GM12878 (cell line): ENCODE measurements at regions not wholly inside any gene's neighbourhood (a gene's known extent, or its start where the extent isn't known, plus 50 kb on each side); places are given as distances from the start of the nearest gene placed in this dataset.

ENCODE experiments used
- ATAC-seq: fragments of 200-7000 bp; cut with Tn5 transposase; 3 replicates; pipeline ENCODE4 v1.9.1; 2020; ENCODE audit warnings: mild to moderate bottlenecking, moderate library complexity
- BruUV-seq: library from RNA; stranded (reverse); fragments of 400-500 nt; replicated peaks from 2 replicates; lab custom pipeline; 2021; lab: Mats Ljungman, UMichigan
- CTCF ChIA-PET: fragments of 300-600 bp; sonication (Branson Sonifier 250); formaldehyde crosslinking; extraction: SDS; loops from one replicate; lab custom pipeline; 2021; ENCODE audit warnings: inconsistent platforms; lab: Yijun Ruan, JAX
- POLR2A ChIA-PET: fragments of 350-600 bp; formaldehyde crosslinking; extraction: SDS; loops from one replicate; lab custom pipeline; 2021; ENCODE audit warnings: inconsistent platforms; lab: Charles Lee
- RAD21 ChIA-PET: fragments of 300-600 bp; sonication (Branson Sonifier 250); formaldehyde crosslinking; loops from one replicate; lab custom pipeline; 2023; ENCODE audit warnings: antibody characterized with exemption; ENCODE audit not compliant: unreplicated experiment; lab: Charles Lee
- SMC1A ChIA-PET: fragments of 300-600 bp; sonication (Branson Sonifier 250); formaldehyde crosslinking; loops from one replicate; lab custom pipeline; 2023; ENCODE audit not compliant: unreplicated experiment, uncharacterized antibody; lab: Charles Lee
- DNase-seq: peaks from one replicate; pipeline ENCODE4 v3.0.0-alpha.2; 2011; ENCODE audit warnings: low read depth, low spot score
- FAIRE-seq: peaks from 3 replicates; lab custom pipeline; 2011; peaks lifted over from hg19 to GRCh38; lab: Jason Lieb, UNC
- H2AFZ ChIP-seq: 2 replicates; pipeline ENCODE4 v1.6.0; 2011; ENCODE audit warnings: low read depth, low read length, control low read depth; ENCODE audit not compliant: control insufficient read depth
- H3K27ac ChIP-seq: 2 replicates; pipeline ENCODE4 v1.5.1; 2011; ENCODE audit warnings: control low read depth; ENCODE audit not compliant: control insufficient read depth, insufficient read depth
- H3K27me3 ChIP-seq, 2 experiments: replicated peaks in 1 of 2; 2 replicates each; pipeline versions ENCODE4 v1.6.0 to v1.6.1; 2011; ENCODE audit warnings: low read length in 1 of 2; ENCODE audit not compliant: control insufficient read depth in 2 of 2, insufficient read depth in 2 of 2
- H3K36me3 ChIP-seq, 2 experiments: 2 replicates each; pipeline ENCODE4 v1.5.1; 2011; ENCODE audit warnings: low read length in 1 of 2; ENCODE audit not compliant: control insufficient read depth in 2 of 2, insufficient read depth in 2 of 2
- H3K4me1 ChIP-seq: 2 replicates; pipeline ENCODE4 v1.6.1; 2011; ENCODE audit warnings: mild to moderate bottlenecking, low read length, moderate library complexity, mixed read lengths; ENCODE audit not compliant: control insufficient read depth, insufficient read depth
- H3K4me2 ChIP-seq: 2 replicates; pipeline ENCODE4 v1.6.0; 2011; ENCODE audit warnings: control low read depth; ENCODE audit not compliant: control insufficient read depth, insufficient read depth
- H3K4me3 ChIP-seq: fragments of 200-600 bp; sonication (generic); 2 replicates; pipeline ENCODE4 v1.5.1; 2016
- H3K79me2 ChIP-seq: 2 replicates; pipeline ENCODE4 v1.6.0; 2011; ENCODE audit warnings: low read length; ENCODE audit not compliant: control insufficient read depth, insufficient read depth
- H3K9ac ChIP-seq: 2 replicates; pipeline ENCODE4 v1.8.0; 2011; ENCODE audit warnings: low read length, control low read depth, mixed read lengths; ENCODE audit not compliant: control insufficient read depth, insufficient read depth
- H3K9me3 ChIP-seq: replicated peaks from 3 replicates; pipeline ENCODE4 v1.5.1; 2011; ENCODE audit warnings: mild to moderate bottlenecking, low read length; ENCODE audit not compliant: control insufficient read depth, insufficient read depth
- H4K20me1 ChIP-seq: 2 replicates; pipeline ENCODE4 v1.6.0; 2011; ENCODE audit not compliant: control insufficient read depth, insufficient read depth
- CTCF ChIP-seq, 3 experiments: IDR thresholded peaks in 2 of 3; conservative IDR thresholded peaks in 1 of 3; 2 replicates each; pipeline ENCODE4 v1.5.1; 2011; ENCODE audit warnings: low read depth in 3 of 3, low read length in 3 of 3, mild to moderate bottlenecking in 3 of 3, control low read depth in 2 of 3, moderate library complexity in 2 of 3, inconsistent platforms in 1 of 3, mixed read lengths in 1 of 3; ENCODE audit not compliant: control insufficient read depth in 2 of 3, insufficient read depth in 1 of 3; ENCODE audit errors: extremely low read depth in 1 of 3
- DPF2 ChIP-seq: fragments of 450-650 bp; IDR thresholded peaks from 2 replicates; pipeline ENCODE4 v1.6.1; 2017; ENCODE audit warnings: mild to moderate bottlenecking
- FOXK2 ChIP-seq: fragments of 450-650 bp; IDR thresholded peaks from 2 replicates; pipeline ENCODE4 v1.6.1; 2017; ENCODE audit warnings: mild to moderate bottlenecking, moderate library complexity
- MTA2 ChIP-seq: fragments of 450-650 bp; IDR thresholded peaks from 2 replicates; pipeline ENCODE4 v1.6.1; 2016; ENCODE audit warnings: low read depth, mild to moderate bottlenecking, moderate library complexity
- RAD21 ChIP-seq: IDR thresholded peaks from 2 replicates; pipeline ENCODE4 v1.6.1; 2011; ENCODE audit warnings: mild to moderate bottlenecking, low read depth, low read length, moderate library complexity; ENCODE audit not compliant: insufficient read depth
- SMC3 ChIP-seq: IDR thresholded peaks from 2 replicates; pipeline ENCODE4 v1.6.1; 2011; ENCODE audit warnings: low read length, improper control_type of control experiment, borderline replicate concordance
- WGBS: methylation state at CpG from one replicate; pipeline ENCODE4 v1.1.6; 2016; ENCODE audit warnings: low lambda C conversion rate; ENCODE audit not compliant: insufficient replicate concordance, insufficient coverage; ENCODE audit errors: missing lambda C conversion rate; 5-methylcytosine and 5-hydroxymethylcytosine counted together
- in situ Hi-C: fragments of 300-500 bp; cut with MboI; formaldehyde crosslinking; loops from 9 replicates; pipeline ENCODE4 v1.14.3; 2018; ENCODE audit warnings: mixed read lengths
- intact Hi-C: fragments of 100-400 bp; cut with micrococcal nuclease; formaldehyde crosslinking; loops from one replicate; pipeline ENCODE4 v1.14.2; 2022; ENCODE audit not compliant: unreplicated experiment

- no peak for TF ChIP-seq CTCF (IDR thresholded peaks at IDR 0.05 in 2 of 3, conservative IDR thresholded peaks at IDR 0.05 in 1 of 3; ENCODE audit: control insufficient read depth in 2 of 3, extremely low read depth in 1 of 3, insufficient read depth in 1 of 3, low read depth in 3 of 3, low read length in 3 of 3)
- TF ChIP-seq DPF2, result no peak
These were observed 65.7 kb upstream of the FGF13 start (continued) for GRCh38 chrX:138777230-138777629.

GRCh38 chrX:138775517-138775916 lies 64.0 kb upstream of the FGF13 start:
- DNase-seq, result no peak
- H3K9me3 ChIP-seq, result no peaks in the 10 kb centered on the region
- ChIA-PET CTCF (interaction anchor here (1.2 to 2.8 kb wide), 3 partner anchors 10 to 786 kb away, joined by 3 to 11 read pairs (median 4); no protein-coding TSS in a partner anchor), RAD21 (interaction anchor here (1.5 kb wide), 1 partner anchor 784 kb away, joined by 4 read pairs; no protein-coding TSS in a partner anchor), POLR2A (no interaction called here), SMC1A (no interaction called here)
- H3K9ac ChIP-seq, result no peak overlapping the region
- peak; percentile 57 for ATAC-seq
- in situ Hi-C loops, result loop anchor here (10.0 kb wide), 2 partner anchors 779 to 1179 kb away; no protein-coding TSS in a partner anchor
- H3K27ac ChIP-seq, result no peak overlapping the region
- intact Hi-C loops, result loop anchor here (1.0 kb wide), 1 partner anchor 784 kb away; no protein-coding TSS in a partner anchor
- H3K36me3 ChIP-seq, result no peaks in the 10 kb centered on the region
- H3K4me2 ChIP-seq, result no peak overlapping the region
- H3K4me3 ChIP-seq, result no peak overlapping the region
- no TSS peak for BruUV-seq
- WGBS, result 0% methylated on average over 5 of the region's 5 CpGs
- no peaks in the 10 kb centered on the region for H4K20me1 ChIP-seq
- no peaks in the 10 kb centered on the region for H3K79me2 ChIP-seq
- FAIRE-seq, result peak; percentile 44
- no peak overlapping the region for H2AFZ ChIP-seq
- H3K27me3 ChIP-seq, result no peaks in the 10 kb centered on the region; a peak in 2 of 4 replicates
- TF ChIP-seq SMC3 (peak; percentile 39; the same call in 1 of the 2 replicates), CTCF (IDR thresholded peaks at IDR 0.05 in 2 of 3, conservative IDR thresholded peaks at IDR 0.05 in 1 of 3; ENCODE audit: control insufficient read depth in 2 of 3, extremely low read depth in 1 of 3, insufficient read depth in 1 of 3, low read depth in 3 of 3, low read length in 3 of 3) (peak; percentile 17 to 36 (median 18); a peak in 3 of 6 replicates), MTA2 (no peak), RAD21 (peak; percentile 44), FOXK2 (no peak)
- H3K4me1 ChIP-seq, result no peaks in the 10 kb centered on the region
